ENCODE measurements at regions not wholly inside any gene's neighbourhood (a gene's known extent, or its start where the extent isn't known, plus 50 kb on each side); places are given as distances from the start of the nearest gene placed in this dataset.
"Not testable (repeated sequence)": the region's sequence is repeated elsewhere in the genome, so short reads cannot be mapped to it uniquely, and the experiment has no call there.

GRCh38 chr16:66020642-66021041 is 345.8 kb upstream of the CDH5 start:
- Histone ChIP-seq H3K4me3 (no peak overlapping the region), H3K9me3 (no peaks in the 10 kb centered on the region), H3K27ac (no peak overlapping the region), H3K36me3 (no peaks in the 10 kb centered on the region), H3K4me1 (no peaks in the 10 kb centered on the region), H3K27me3 (no peaks in the 10 kb centered on the region)
- intact Hi-C loops (cut with DNase I; ENCODE audit: low total_unique reads), result no loop called here
- DNase-seq (ENCODE audit: low spot score in 2 of 2), result no peak
- TF ChIP-seq CTCF (IDR thresholded peaks at IDR 0.05), result no peak
- TF ChIP-seq POLR2AphosphoS5 (IDR thresholded peaks at IDR 0.05), result no peak
- TF ChIP-seq POLR2A (IDR thresholded peaks at IDR 0.05), result no peak

GRCh38 chr16:66020046-66020445 is 346.4 kb upstream of the CDH5 start:
- no peak for TF ChIP-seq POLR2AphosphoS5 (IDR thresholded peaks at IDR 0.05)
- no peak for TF ChIP-seq CTCF (IDR thresholded peaks at IDR 0.05)
- TF ChIP-seq POLR2A (IDR thresholded peaks at IDR 0.05), result no peak
- Histone ChIP-seq H3K4me1 (no peaks in the 10 kb centered on the region), H3K4me3 (no peak overlapping the region), H3K36me3 (no peaks in the 10 kb centered on the region), H3K9me3 (no peaks in the 10 kb centered on the region), H3K27ac (no peak overlapping the region), H3K27me3 (no peaks in the 10 kb centered on the region)
- DNase-seq (ENCODE audit: low spot score in 2 of 2), result no peak
- intact Hi-C loops (cut with DNase I; ENCODE audit: low total_unique reads), result no loop called here

- H3K36me3 ChIP-seq; intact Hi-C loops (cut with DNase I; ENCODE audit: low total_unique reads); H3K27me3 ChIP-seq; H3K4me3 ChIP-seq; H3K4me1 ChIP-seq; H3K27ac ChIP-seq; H3K9me3 ChIP-seq; DNase-seq (ENCODE audit: low spot score in 2 of 2): not testable (repeated sequence)
Measured at GRCh38 chr16:66019502-66019901, 347.0 kb upstream of the CDH5 start.

- TF ChIP-seq POLR2AphosphoS5 (IDR thresholded peaks at IDR 0.05), result no peak
- no peak for TF ChIP-seq POLR2A (IDR thresholded peaks at IDR 0.05)
- no peak for TF ChIP-seq CTCF (IDR thresholded peaks at IDR 0.05)
Measured at GRCh38 chr16:66014221-66014620, 352.3 kb upstream of the CDH5 start.

GRCh38 chr16:66013486-66013885 is 353.0 kb upstream of the CDH5 start:
- H3K4me3 ChIP-seq, result no peak overlapping the region
- H3K27ac ChIP-seq, result no peak overlapping the region
- no peaks in the 10 kb centered on the region for H3K9me3 ChIP-seq
- intact Hi-C loops (cut with DNase I; ENCODE audit: low total_unique reads), result no loop called here
- no peaks in the 10 kb centered on the region for H3K36me3 ChIP-seq
- TF ChIP-seq POLR2AphosphoS5 (IDR thresholded peaks at IDR 0.05) (no peak), POLR2A (IDR thresholded peaks at IDR 0.05) (no peak), CTCF (IDR thresholded peaks at IDR 0.05) (no peak)
- no peaks in the 10 kb centered on the region for H3K4me1 ChIP-seq
- H3K27me3 ChIP-seq, result no peaks in the 10 kb centered on the region
- DNase-seq (ENCODE audit: low spot score in 2 of 2), result no peak

More at GRCh38 chr16:66014221-66014620, 352.3 kb upstream of the CDH5 start:
- no peaks in the 10 kb centered on the region for H3K9me3 ChIP-seq
- intact Hi-C loops (cut with DNase I; ENCODE audit: low total_unique reads), result no loop called here
- DNase-seq (ENCODE audit: low spot score in 2 of 2), result no peak
- H3K4me1 ChIP-seq, result no peaks in the 10 kb centered on the region
- no peak overlapping the region for H3K4me3 ChIP-seq
- H3K27me3 ChIP-seq, result no peaks in the 10 kb centered on the region
- no peak overlapping the region for H3K27ac ChIP-seq
- no peaks in the 10 kb centered on the region for H3K36me3 ChIP-seq

- Histone ChIP-seq H3K4me1 (no peaks in the 10 kb centered on the region), H3K4me3 (no peak overlapping the region), H3K27ac (peak overlapping the region in 1 of 2 donors; percentile 49), H3K9me3 (no peaks in the 10 kb centered on the region), H3K36me3 (no peaks in the 10 kb centered on the region), H3K27me3 (no peaks in the 10 kb centered on the region)
- DNase-seq (ENCODE audit: low spot score in 2 of 2), result no peak
- TF ChIP-seq POLR2AphosphoS5 (IDR thresholded peaks at IDR 0.05) (no peak), CTCF (IDR thresholded peaks at IDR 0.05) (no peak), POLR2A (IDR thresholded peaks at IDR 0.05) (no peak)
- intact Hi-C loops (cut with DNase I; ENCODE audit: low total_unique reads), result loop anchor here (10.0 kb wide), 1 partner anchor 1563 kb away; no protein-coding TSS in a partner anchor
Measured at GRCh38 chr16:66008136-66008535, 358.4 kb upstream of the CDH5 start.

Data from breast epithelium (tissue), 4 donors.